H1 (cell line): ENCODE measurements at regions not wholly inside any gene's neighbourhood (a gene's known extent, or its start where the extent isn't known, plus 50 kb on each side); places are given as distances from the start of the nearest gene placed in this dataset.

Source experiments
- CTCF ChIA-PET: fragments of 300-600 bp; sonication (Branson Sonifier 250); formaldehyde crosslinking; loops from one replicate; lab custom pipeline; 2021; ENCODE audit not compliant: partially characterized antibody; lab: Charles Lee
- POLR2A ChIA-PET: fragments of 300-600 bp; sonication (Branson Sonifier 250); formaldehyde crosslinking; loops from one replicate; lab custom pipeline; 2021; ENCODE audit warnings: inconsistent platforms; ENCODE audit not compliant: partially characterized antibody; lab: Charles Lee
- DNase-seq, 2 experiments: peaks; one replicate each; pipeline versions ENCODE4 v3.0.0 to v3.0.0-alpha.2; 2010 to 2022; ENCODE audit warnings: low spot score in 2 of 2, low read depth in 1 of 2, mixed read lengths in 1 of 2
- FAIRE-seq: peaks from 2 replicates; lab custom pipeline; 2011; peaks lifted over from hg19 to GRCh38; lab: Jason Lieb, UNC
- H2AFZ ChIP-seq: 2 replicates; pipeline ENCODE4 v1.8.1; 2012; ENCODE audit warnings: low read length, inconsistent platforms
- H2AK5ac ChIP-seq: 2 replicates; pipeline ENCODE4 v1.6.1; 2013; ENCODE audit warnings: low read depth, low read length
- H2BK120ac ChIP-seq: replicated peaks from 2 replicates; pipeline ENCODE3; 2013; ENCODE audit warnings: low read depth, low read length, inconsistent platforms
- H2BK12ac ChIP-seq: 2 replicates; pipeline ENCODE4 v1.6.1; 2013; ENCODE audit warnings: low read depth, low read length
- H2BK15ac ChIP-seq: 2 replicates; pipeline ENCODE4 v1.6.1; 2013; ENCODE audit warnings: low read length
- H2BK20ac ChIP-seq: 2 replicates; pipeline ENCODE4 v1.6.1; 2013; ENCODE audit warnings: low read length
- H2BK5ac ChIP-seq: 2 replicates; pipeline ENCODE4 v1.6.1; 2013; ENCODE audit warnings: low read depth, low read length
- H3K14ac ChIP-seq: 2 replicates; pipeline ENCODE4 v1.6.1; 2013; ENCODE audit warnings: inconsistent platforms; ENCODE audit not compliant: insufficient read length
- H3K18ac ChIP-seq: 2 replicates; pipeline ENCODE4 v1.6.1; 2013; ENCODE audit warnings: low read length; ENCODE audit errors: extremely low read depth
- H3K23ac ChIP-seq: 2 replicates; pipeline ENCODE4 v1.6.1; 2013; ENCODE audit warnings: inconsistent platforms; ENCODE audit not compliant: insufficient read length
- H3K23me2 ChIP-seq: 2 replicates; pipeline ENCODE4 v1.6.1; 2013; ENCODE audit warnings: low read depth, low read length
- H3K27ac ChIP-seq: 2 replicates; pipeline ENCODE4 v1.6.1; 2011; ENCODE audit warnings: low read depth, low read length, inconsistent platforms
- H3K27me3 ChIP-seq, 4 experiments: replicated peaks in 1 of 4; 1 replicate in 1 of 4; 2 replicates in 3 of 4; pipeline versions ENCODE4 v1.6.1 to v1.8.1; 2011 to 2013; ENCODE audit warnings: low read length in 3 of 4, mild to moderate bottlenecking in 3 of 4, inconsistent platforms in 2 of 4, mixed read lengths in 2 of 4, moderate library complexity in 1 of 4; ENCODE audit not compliant: control insufficient read depth in 3 of 4, insufficient read depth in 3 of 4; ENCODE audit errors: extremely low read depth in 1 of 4
- H3K36me3 ChIP-seq, 4 experiments: 2 replicates each; pipeline versions ENCODE4 v1.6.1 to v1.8.1; 2011 to 2013; ENCODE audit warnings: mild to moderate bottlenecking in 4 of 4, low read length in 3 of 4, moderate library complexity in 2 of 4, control low read depth in 1 of 4, inconsistent platforms in 1 of 4; ENCODE audit not compliant: insufficient read depth in 4 of 4, control insufficient read depth in 2 of 4
- H3K4ac ChIP-seq: replicated peaks from 2 replicates; pipeline ENCODE3; 2013; ENCODE audit warnings: low read length, low read depth, mixed read lengths, inconsistent platforms; ENCODE audit not compliant: insufficient read length
- H3K4me1 ChIP-seq, 4 experiments: replicated peaks in 1 of 4; 1 replicate in 1 of 4; 2 replicates in 3 of 4; pipeline versions ENCODE4 v1.6.1 to v1.8.1; 2011 to 2013; ENCODE audit warnings: low read length in 3 of 4, inconsistent platforms in 2 of 4, mixed read lengths in 1 of 4; ENCODE audit not compliant: insufficient read depth in 4 of 4, control insufficient read depth in 3 of 4
- H3K4me2 ChIP-seq, 2 experiments: 2 replicates each; pipeline versions ENCODE4 v1.6.1 to v1.8.1; 2011 to 2013; ENCODE audit warnings: low read depth in 2 of 2, low read length in 2 of 2, control low read depth in 1 of 2, inconsistent platforms in 1 of 2, mild to moderate bottlenecking in 1 of 2; ENCODE audit not compliant: insufficient read depth in 1 of 2
- H3K4me3 ChIP-seq, 4 experiments: fragments of 200-600, 300-600 bp in 1 of 4; sonication (generic), shearing (Covaris generic), sonication (Bioruptor Twin) in 1 of 4; 2 replicates each; pipeline versions ENCODE4 v1.5.1 to v1.8.1; 2011 to 2016; ENCODE audit warnings: low read length in 4 of 4, low read depth in 3 of 4, control low read depth in 2 of 4, inconsistent platforms in 2 of 4, mild to moderate bottlenecking in 2 of 4, mixed read lengths in 1 of 4, moderate library complexity in 1 of 4; ENCODE audit not compliant: insufficient read depth in 2 of 4; ENCODE audit errors: extremely low read depth in 1 of 4
- H3K56ac ChIP-seq: replicated peaks from 2 replicates; pipeline ENCODE3; 2013; ENCODE audit warnings: low read depth, mild to moderate bottlenecking, mixed read lengths, low read length, inconsistent platforms; ENCODE audit not compliant: insufficient read length
- H3K79me1 ChIP-seq: 2 replicates; pipeline ENCODE4 v1.6.1; 2013; ENCODE audit warnings: low read depth, low read length, control low read depth
- H3K79me2 ChIP-seq, 2 experiments: 2 replicates each; pipeline versions ENCODE4 v1.6.1 to v1.8.1; 2012 to 2013; ENCODE audit warnings: low read length in 2 of 2, mild to moderate bottlenecking in 2 of 2, inconsistent platforms in 1 of 2; ENCODE audit not compliant: insufficient read depth in 2 of 2, control insufficient read depth in 1 of 2
- H3K9ac ChIP-seq, 4 experiments: replicated peaks in 1 of 4; 1 replicate in 1 of 4; 2 replicates in 3 of 4; pipeline versions ENCODE4 v1.6.1 to v1.8.1; 2011 to 2013; ENCODE audit warnings: low read depth in 3 of 4, low read length in 3 of 4, control low read depth in 2 of 4, mild to moderate bottlenecking in 2 of 4, moderate library complexity in 2 of 4, inconsistent platforms in 1 of 4; ENCODE audit errors: extremely low read depth in 1 of 4
- H3K9me3 ChIP-seq, 2 experiments: 2 replicates each; pipeline versions ENCODE4 v1.6.1 to v1.8.1; 2012 to 2013; ENCODE audit warnings: mild to moderate bottlenecking in 2 of 2, moderate library complexity in 2 of 2, control low read depth in 1 of 2, inconsistent platforms in 1 of 2, low read depth in 1 of 2, low read length in 1 of 2, mixed read lengths in 1 of 2; ENCODE audit not compliant: insufficient read depth in 2 of 2
- H4K20me1 ChIP-seq, 2 experiments: replicated peaks in 1 of 2; 2 replicates each; pipeline versions ENCODE3 to v1.8.1; 2011 to 2013; ENCODE audit warnings: inconsistent platforms in 2 of 2, low read length in 2 of 2, mild to moderate bottlenecking in 1 of 2; ENCODE audit not compliant: insufficient read depth in 2 of 2, control insufficient read depth in 1 of 2
- H4K5ac ChIP-seq: 2 replicates; pipeline ENCODE4 v1.6.1; 2013; ENCODE audit warnings: low read length, low read depth, mixed read lengths, inconsistent platforms; ENCODE audit not compliant: insufficient read length
- H4K8ac ChIP-seq: 2 replicates; pipeline ENCODE4 v1.8.0; 2013; ENCODE audit warnings: mild to moderate bottlenecking, moderate library complexity, low read length, inconsistent platforms; ENCODE audit not compliant: insufficient read depth; ENCODE audit errors: extremely low read depth
- H4K91ac ChIP-seq: replicated peaks from 2 replicates; pipeline ENCODE3; 2013; ENCODE audit warnings: low read length, mixed read lengths, inconsistent platforms; ENCODE audit not compliant: insufficient read length
- BACH1 ChIP-seq: IDR thresholded peaks from 2 replicates; pipeline ENCODE4 v1.6.1; 2012; ENCODE audit warnings: low read length, improper control_type of control experiment
- BCL11A ChIP-seq, 2 experiments: IDR thresholded peaks; one replicate each; pipeline ENCODE4 v1.6.1; 2011; ENCODE audit warnings: low read depth in 2 of 2, low read length in 2 of 2, mild to moderate bottlenecking in 2 of 2
- CREB1 ChIP-seq: IDR thresholded peaks from 2 replicates; pipeline ENCODE4 v1.6.1; 2012; ENCODE audit warnings: inconsistent platforms
- EZH2 ChIP-seq: fragments of 200-600 bp; sonication (generic); IDR thresholded peaks from 2 replicates; pipeline ENCODE4 v1.7.1; 2012; ENCODE audit warnings: low read depth, mild to moderate bottlenecking, moderate library complexity, low read length, inconsistent platforms; ENCODE audit not compliant: severe bottlenecking
- FOSL1 ChIP-seq: IDR thresholded peaks from 2 replicates; pipeline ENCODE4 v1.6.1; 2011; ENCODE audit warnings: mild to moderate bottlenecking, low read depth, low read length, moderate library complexity; ENCODE audit not compliant: insufficient read depth
- SIRT6 ChIP-seq: IDR thresholded peaks from one replicate; pipeline ENCODE4 v1.7.1; 2012; ENCODE audit warnings: low read length, inconsistent platforms
- TAF7 ChIP-seq: optimal IDR thresholded peaks from 2 replicates; pipeline ENCODE3; 2011; ENCODE audit warnings: low read depth, mild to moderate bottlenecking, inconsistent platforms, low read length, moderate library complexity, borderline replicate concordance
- ZNF274 ChIP-seq: IDR thresholded peaks from 2 replicates; pipeline ENCODE4 v1.7.0; 2012; ENCODE audit warnings: low read length, borderline replicate concordance; ENCODE audit errors: extremely low read depth
- WGBS, 2 experiments: shearing (Covaris generic) in 1 of 2; methylation state at CpG; one replicate each; pipeline versions ENCODE4 v1.1.6 to v1.1.7; 2013 to 2015; ENCODE audit warnings: low lambda C conversion rate in 2 of 2, mixed read lengths in 2 of 2, inconsistent platforms in 1 of 2, low coverage in 1 of 2, missing lambda C conversion rate in 1 of 2; ENCODE audit not compliant: insufficient replicate concordance in 2 of 2, insufficient coverage in 1 of 2, insufficient read length in 1 of 2; ENCODE audit errors: extremely low coverage in 1 of 2, missing lambda C conversion rate in 1 of 2; 5-methylcytosine and 5-hydroxymethylcytosine counted together

DNA sequence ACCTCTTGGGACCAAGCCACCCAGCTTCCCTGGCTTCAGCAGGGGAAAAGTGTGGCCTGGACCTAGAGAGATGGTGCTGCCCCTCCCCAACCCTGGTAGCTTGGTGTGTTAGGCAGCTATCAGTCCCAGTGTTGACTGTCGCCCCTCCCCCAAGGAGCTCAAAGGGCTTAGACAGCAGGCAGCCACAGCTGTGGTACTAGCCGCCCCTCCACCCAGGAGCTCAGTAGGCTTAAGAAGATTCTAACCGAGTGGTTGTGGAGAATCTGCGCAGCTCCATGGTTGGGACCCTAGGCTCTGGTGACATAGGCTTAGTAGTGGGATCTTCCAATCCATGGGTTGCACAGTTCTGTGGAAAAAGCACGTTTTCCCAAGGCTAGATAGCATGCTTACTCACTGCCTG lies 458.4 kb upstream of the LRRC4C start:
- Histone ChIP-seq H2BK15ac (no peak overlapping the region), H3K14ac (no peak overlapping the region), H3K23ac (no peak overlapping the region), H3K27me3 (no peaks in the 10 kb centered on the region), H3K56ac (no peak overlapping the region), H3K4me2 (no peak overlapping the region), H4K20me1 (no peaks in the 10 kb centered on the region), H2BK120ac (no peak overlapping the region), H2AFZ (no peak overlapping the region), H3K36me3 (no peaks in the 10 kb centered on the region), H3K79me1 (no peaks in the 10 kb centered on the region), H3K27ac (no peak overlapping the region), H2BK5ac (no peak overlapping the region), H3K9ac (no peak overlapping the region), H3K18ac (no peak overlapping the region), H3K4me1 (peaks cover 0 to 9% (median 8%) of the 10 kb centered on the region in 4 experiments; a peak in 3 of 7 replicates), H2BK20ac (no peak overlapping the region), H4K8ac (no peak overlapping the region), H4K91ac (no peak overlapping the region), H3K79me2 (no peaks in the 10 kb centered on the region), H3K9me3 (peaks cover 6 to 9% of the 10 kb centered on the region in 2 experiments; a peak in 3 of 4 replicates), H4K5ac (no peak overlapping the region), H3K4me3 (no peak overlapping the region), H3K4ac (no peak overlapping the region), H3K23me2 (no peaks in the 10 kb centered on the region), H2AK5ac (no peak overlapping the region), H2BK12ac (no peak overlapping the region)
- FAIRE-seq (no peak), DNase-seq (no peak)
- ChIA-PET CTCF (no interaction called here), POLR2A (no interaction called here)
- 86% methylated on average over 5 of the region's 5 CpGs; no CpG with 5 or more reads in 1 of the 2 experiments for whole genome bisulfite sequencing, 2 experiments
- TF ChIP-seq BCL11A (IDR thresholded peaks at IDR 0.05; ENCODE audit: low read depth in 2 of 2, low read length in 2 of 2) (no peak), SIRT6 (no peak), FOSL1 (no peak), TAF7 (no peak), ZNF274 (no peak), BACH1 (no peak), EZH2 (no peak), CREB1 (no peak)
